Hepatocyte (in vitro differentiated cells): ENCODE measurements at regions not wholly inside any gene's neighbourhood (a gene's known extent, or its start where the extent isn't known, plus 50 kb on each side); places are given as distances from the start of the nearest gene placed in this dataset.

Source experiments
- EZH2phosphoT487 ChIP-seq: fragments of 200-600 bp; sonication (generic); IDR thresholded peaks from one replicate; pipeline ENCODE4 v1.6.1; 2018; ENCODE audit warnings: antibody characterized with exemption, mild to moderate bottlenecking, low read depth, moderate library complexity; ENCODE audit not compliant: unreplicated experiment, severe bottlenecking
- TF ChIP-seq, protein P1 (sequence below): fragments of 200-600 bp; sonication (generic); IDR thresholded peaks from 2 replicates; pipeline ENCODE4 v1.5.1; 2016; ENCODE audit warnings: antibody characterized with exemption, mild to moderate bottlenecking; ENCODE audit not compliant: poor library complexity

DNA sequence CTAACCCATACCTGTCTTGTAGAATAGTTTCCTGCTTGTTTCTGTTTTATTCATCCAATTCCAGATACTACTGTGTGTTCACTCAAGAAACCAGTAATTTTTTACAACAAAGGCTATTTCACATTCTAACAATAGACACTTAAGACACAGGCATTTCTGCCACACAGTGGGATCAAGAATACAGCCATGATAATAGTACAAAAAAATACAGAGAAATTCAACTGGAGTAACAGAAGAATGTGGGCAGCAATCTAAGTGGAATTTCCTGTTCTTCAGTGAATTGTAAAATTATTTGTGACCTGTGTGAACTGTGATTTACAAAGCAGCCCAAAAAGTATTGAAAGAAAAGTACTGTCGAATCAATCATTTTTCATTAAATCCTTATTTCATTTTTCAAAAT is 282.9 kb downstream of the CCER1 start:
- TF ChIP-seq, protein P1, sequence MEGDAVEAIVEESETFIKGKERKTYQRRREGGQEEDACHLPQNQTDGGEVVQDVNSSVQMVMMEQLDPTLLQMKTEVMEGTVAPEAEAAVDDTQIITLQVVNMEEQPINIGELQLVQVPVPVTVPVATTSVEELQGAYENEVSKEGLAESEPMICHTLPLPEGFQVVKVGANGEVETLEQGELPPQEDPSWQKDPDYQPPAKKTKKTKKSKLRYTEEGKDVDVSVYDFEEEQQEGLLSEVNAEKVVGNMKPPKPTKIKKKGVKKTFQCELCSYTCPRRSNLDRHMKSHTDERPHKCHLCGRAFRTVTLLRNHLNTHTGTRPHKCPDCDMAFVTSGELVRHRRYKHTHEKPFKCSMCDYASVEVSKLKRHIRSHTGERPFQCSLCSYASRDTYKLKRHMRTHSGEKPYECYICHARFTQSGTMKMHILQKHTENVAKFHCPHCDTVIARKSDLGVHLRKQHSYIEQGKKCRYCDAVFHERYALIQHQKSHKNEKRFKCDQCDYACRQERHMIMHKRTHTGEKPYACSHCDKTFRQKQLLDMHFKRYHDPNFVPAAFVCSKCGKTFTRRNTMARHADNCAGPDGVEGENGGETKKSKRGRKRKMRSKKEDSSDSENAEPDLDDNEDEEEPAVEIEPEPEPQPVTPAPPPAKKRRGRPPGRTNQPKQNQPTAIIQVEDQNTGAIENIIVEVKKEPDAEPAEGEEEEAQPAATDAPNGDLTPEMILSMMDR, result no peak
- TF ChIP-seq EZH2phosphoT487, result no peak
